CD4-positive, alpha-beta T cell (primary cell): ENCODE measurements at regions not wholly inside any gene's neighbourhood (a gene's known extent, or its start where the extent isn't known, plus 50 kb on each side); places are given as distances from the start of the nearest gene placed in this dataset.

Experiments
- ATAC-seq: fragments of 200-7000 bp; cut with Tn5 transposase; one replicate; pipeline ENCODE4 v1.10.0; 2022; ENCODE audit warnings: mild to moderate bottlenecking; ENCODE audit not compliant: poor library complexity
- CTCF ChIA-PET: fragments of 350-600 bp; sonication (Branson Sonifier 250); formaldehyde crosslinking; loops from one replicate; lab custom pipeline; 2021; ENCODE audit warnings: antibody characterized with exemption, inconsistent platforms; lab: Charles Lee
- POLR2A ChIA-PET: fragments of 350-600 bp; sonication (Branson Sonifier 250); formaldehyde crosslinking; loops from one replicate; lab custom pipeline; 2021; ENCODE audit warnings: antibody characterized with exemption, inconsistent platforms; lab: Charles Lee
- DNase-seq, 14 experiments: peaks; one replicate each; pipeline ENCODE4 v3.0.0-alpha.2; 2013 to 2020; ENCODE audit warnings: mixed read lengths in 2 of 14
- H3K27ac ChIP-seq, 2 donors: one replicate each; pipeline versions ENCODE4 v1.5.1 to v1.7.0; 2013; ENCODE audit warnings: low read length in 2 of 2, low read depth in 1 of 2, mild to moderate bottlenecking in 1 of 2
- H3K27me3 ChIP-seq, 2 experiments: 1 replicate in 1 of 2; 2 replicates in 1 of 2; pipeline versions ENCODE4 v1.6.1 to v1.7.0; 2013; ENCODE audit warnings: low read length in 2 of 2, control low read depth in 1 of 2, mild to moderate bottlenecking in 1 of 2, moderate library complexity in 1 of 2; ENCODE audit not compliant: insufficient read depth in 2 of 2, control insufficient read depth in 1 of 2
- H3K36me3 ChIP-seq: one replicate; pipeline ENCODE4 v1.6.1; 2013; ENCODE audit warnings: low read length, control low read depth; ENCODE audit not compliant: insufficient read depth
- H3K4me1 ChIP-seq: one replicate; pipeline ENCODE4 v1.6.1; 2013; ENCODE audit warnings: low read length, control low read depth; ENCODE audit not compliant: insufficient read depth
- H3K4me3 ChIP-seq: one replicate; pipeline ENCODE4 v1.5.1; 2013; ENCODE audit warnings: mild to moderate bottlenecking, low read length, moderate library complexity
- H3K9me3 ChIP-seq, 2 experiments: 1 replicate in 1 of 2; 2 replicates in 1 of 2; pipeline versions ENCODE4 v1.6.1 to v1.7.0; 2013; ENCODE audit warnings: low read length in 2 of 2, mild to moderate bottlenecking in 2 of 2, control low read depth in 1 of 2, moderate library complexity in 1 of 2; ENCODE audit not compliant: control insufficient read depth in 1 of 2, insufficient read depth in 1 of 2
- H3K27ac Mint-ChIP-seq: one replicate; pipeline ENCODE4 v1.8.0; 2020; ENCODE audit warnings: mixed read lengths
- H3K27me3 Mint-ChIP-seq: one replicate; pipeline ENCODE4 v1.8.0; 2021; ENCODE audit warnings: mixed read lengths
- H3K36me3 Mint-ChIP-seq: one replicate; pipeline ENCODE4 v1.8.0; 2021; ENCODE audit warnings: low read depth, mixed read lengths
- H3K4me1 Mint-ChIP-seq: one replicate; pipeline ENCODE4 v1.8.0; 2021; ENCODE audit warnings: low read depth, mixed read lengths
- H3K4me3 Mint-ChIP-seq: one replicate; pipeline ENCODE4 v1.8.0; 2020; ENCODE audit warnings: mild to moderate bottlenecking, mixed read lengths
- H3K9me3 Mint-ChIP-seq: one replicate; pipeline ENCODE4 v1.8.0; 2020; ENCODE audit warnings: mixed read lengths
- CTCF ChIP-seq: fragments of 200-600 bp; IDR thresholded peaks from one replicate; pipeline ENCODE4 v1.8.0; 2022; ENCODE audit warnings: antibody characterized with exemption, mild to moderate bottlenecking
- intact Hi-C, 2 experiments: fragments of 100-400 bp; cut with DNase I in 1 of 2; cut with micrococcal nuclease in 1 of 2; formaldehyde crosslinking; loops; one replicate each; pipeline versions ENCODE4 v1.15.1 to v1.9.0; 2023 to 2025; cut with DNase I, micrococcal nuclease

GRCh38 chr5:161201558-161201957, 345.0 kb downstream of the GABRB2 start:
- no peaks in the 10 kb centered on the region for H3K4me1 ChIP-seq
- intact Hi-C loops, result no loop called here
- POLR2A ChIA-PET, result no interaction called here
- Mint-ChIP-seq H3K9me3 (peaks cover 3% of the 10 kb centered on the region), H3K4me3 (no peak overlapping the region), H3K4me1 (no peaks in the 10 kb centered on the region), H3K36me3 (no peaks in the 10 kb centered on the region), H3K27ac (no peak overlapping the region), H3K27me3 (no peaks in the 10 kb centered on the region)
- no peak for ATAC-seq
- no peak overlapping the region for H3K4me3 ChIP-seq
- no peaks in the 10 kb centered on the region for H3K27me3 ChIP-seq
- no peaks in the 10 kb centered on the region for H3K36me3 ChIP-seq
- TF ChIP-seq CTCF, result no peak
- no peaks in the 10 kb centered on the region for H3K9me3 ChIP-seq
- H3K27ac ChIP-seq, result no peak overlapping the region
- CTCF ChIA-PET, result no interaction called here
- no peak for DNase-seq

GRCh38 chr5:161190778-161191177, 338.8 kb upstream of the ATP10B start:
- TF ChIP-seq CTCF, result no peak
- no peaks in the 10 kb centered on the region for H3K27me3 Mint-ChIP-seq
- Histone ChIP-seq H3K27me3 (no peaks in the 10 kb centered on the region), H3K4me1 (no peaks in the 10 kb centered on the region), H3K4me3 (no peak overlapping the region), H3K36me3 (no peaks in the 10 kb centered on the region), H3K27ac (no peak overlapping the region), H3K9me3 (peaks cover 0 to 3% of the 10 kb centered on the region in 2 experiments)
- H3K9me3 Mint-ChIP-seq, result no peaks in the 10 kb centered on the region
- ATAC-seq (no peak), DNase-seq (no peak)
- H3K4me3 Mint-ChIP-seq, result no peak overlapping the region
- POLR2A ChIA-PET, result no interaction called here
- no peaks in the 10 kb centered on the region for H3K36me3 Mint-ChIP-seq
- no peak overlapping the region for H3K27ac Mint-ChIP-seq
- intact Hi-C loops, result no loop called here
- CTCF ChIA-PET, result no interaction called here
- H3K4me1 Mint-ChIP-seq, result no peaks in the 10 kb centered on the region

- no peak for DNase-seq
- no peak for ATAC-seq
Measured at GRCh38 chr5:161190086-161190485, 338.1 kb upstream of the ATP10B start.

More at GRCh38 chr5:161190086-161190485, 338.1 kb upstream of the ATP10B start:
- Mint-ChIP-seq H3K9me3 (no peaks in the 10 kb centered on the region), H3K4me1 (no peaks in the 10 kb centered on the region), H3K36me3 (no peaks in the 10 kb centered on the region), H3K27ac (no peak overlapping the region), H3K27me3 (no peaks in the 10 kb centered on the region), H3K4me3 (no peak overlapping the region)
- H3K36me3 ChIP-seq, result no peaks in the 10 kb centered on the region
- CTCF ChIA-PET, result no interaction called here
- intact Hi-C loops, result no loop called here
- no peak overlapping the region for H3K4me3 ChIP-seq
- no peak overlapping the region for H3K27ac ChIP-seq
- H3K9me3 ChIP-seq, result peaks cover 0 to 2% of the 10 kb centered on the region in 2 experiments
- no peaks in the 10 kb centered on the region for H3K27me3 ChIP-seq
- no peaks in the 10 kb centered on the region for H3K4me1 ChIP-seq
- POLR2A ChIA-PET, result no interaction called here
- TF ChIP-seq CTCF, result no peak
